ENCODE measurements at regions not wholly inside any gene's neighbourhood (a gene's known extent, or its start where the extent isn't known, plus 50 kb on each side); places are given as distances from the start of the nearest gene placed in this dataset.

- Histone ChIP-seq H3K27ac (ENCODE audit: insufficient read length, low read depth, low read length) (no peak overlapping the region), H3T11ph (ENCODE audit: low read length) (no peak overlapping the region), H3K79me2 (ENCODE audit: insufficient read depth, low read length) (no peaks in the 10 kb centered on the region), H4K91ac (ENCODE audit: insufficient read length, low read depth, low read length) (no peak overlapping the region), H4K5ac (ENCODE audit: insufficient read length, low read depth, low read length) (no peak overlapping the region), H3K56ac (ENCODE audit: insufficient read length, low read depth, low read length) (no peak overlapping the region), H4K20me1 (ENCODE audit: control insufficient read depth, insufficient read depth, insufficient read length) (no peaks in the 10 kb centered on the region), H2BK12ac (ENCODE audit: insufficient read length, low read depth, low read length) (no peak overlapping the region), H2AK5ac (ENCODE audit: insufficient read length, low read length) (no peak overlapping the region), H3K79me1 (ENCODE audit: insufficient read depth, low read depth, low read length, poor library complexity, severe bottlenecking) (no peaks in the 10 kb centered on the region), H3K18ac (ENCODE audit: insufficient read length, low read depth, low read length) (no peak overlapping the region), H3K4ac (ENCODE audit: low read depth, low read length) (no peak overlapping the region), H3K23ac (ENCODE audit: insufficient read length, low read depth, low read length) (no peak overlapping the region), H2BK5ac (ENCODE audit: insufficient read length, low read length) (no peak overlapping the region), H2AFZ (ENCODE audit: low read length) (no peak overlapping the region), H2BK20ac (ENCODE audit: low read depth, low read length, poor library complexity, severe bottlenecking) (no peak overlapping the region), H3K9ac (ENCODE audit: extremely low read depth, insufficient read length, low read length) (no peak overlapping the region), H3K14ac (ENCODE audit: insufficient read depth, low read length) (no peak overlapping the region), H4K8ac (replicated peaks; ENCODE audit: insufficient read length, low read depth, low read length) (no peak overlapping the region), H3K9me3 (ENCODE audit: control insufficient read depth, low read depth, low read length) (no peaks in the 10 kb centered on the region), H3K27me3 (ENCODE audit: insufficient read depth, low read length) (no peaks in the 10 kb centered on the region), H3K23me2 (ENCODE audit: insufficient read length, low read depth, low read length, poor library complexity, severe bottlenecking) (no peaks in the 10 kb centered on the region), H3K4me1 (ENCODE audit: insufficient read depth, low read length) (no peaks in the 10 kb centered on the region), H2BK15ac (ENCODE audit: low read depth, low read length) (no peak overlapping the region), H2BK120ac (ENCODE audit: low read depth, low read length, poor library complexity, severe bottlenecking) (no peak overlapping the region), H3K4me2 (ENCODE audit: insufficient read depth, insufficient read length, low read length) (no peak overlapping the region)
- DNase-seq: no peak
- no CpG with 5 or more reads among the region's 7 CpGs for WGBS (ENCODE audit: extremely low coverage, insufficient read length, low lambda C conversion rate)
- Mint-ChIP-seq H3K9me3 (no peaks in the 10 kb centered on the region), H3K27ac (no peak overlapping the region), H3K4me1 (peaks cover 2 to 5% of the 10 kb centered on the region in 2 experiments; a peak in 1 of 4 replicates), H3K4me3 (no peak overlapping the region), H3K36me3 (ENCODE audit: insufficient read depth in 1 of 3, low read depth in 3 of 3) (no peaks in the 10 kb centered on the region; a peak in 1 of 7 replicates), H3K27me3 (ENCODE audit: low read depth) (no peaks in the 10 kb centered on the region)
- TF ChIP-seq CTCF (conservative IDR thresholded peaks at IDR 0.05): no peak
These were observed 193.2 kb upstream of the MYOCD start for GRCh38 chr17:12472252-12473173.

Data from H9 (cell line).